ENCODE measurements at regions not wholly inside any gene's neighbourhood (a gene's known extent, or its start where the extent isn't known, plus 50 kb on each side); places are given as distances from the start of the nearest gene placed in this dataset.

DNA sequence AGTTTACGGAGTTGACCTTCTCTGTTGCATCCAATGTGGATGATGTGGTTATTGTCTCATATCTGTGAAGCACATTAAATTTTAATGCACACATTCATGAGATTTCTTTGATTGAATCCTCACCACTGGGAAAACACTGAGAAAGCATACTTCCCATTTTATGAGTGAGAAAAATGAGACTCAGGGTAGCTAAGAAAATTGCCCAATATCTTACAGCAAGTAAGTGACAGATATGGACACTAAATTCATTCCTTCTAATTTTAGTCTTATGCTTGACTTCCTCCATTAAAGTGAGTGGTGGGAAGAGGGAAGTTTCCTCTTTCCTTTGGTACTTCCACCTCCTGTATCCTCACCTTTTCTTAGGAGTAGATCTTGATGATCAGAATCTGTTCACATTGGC lies 504.8 kb upstream of the BOD1L1 start:
- H3K27ac ChIP-seq (ENCODE audit: low read length) = no peak overlapping the region
- H3K9me3 ChIP-seq (ENCODE audit: insufficient read depth, low read depth, low read length) = no peaks in the 10 kb centered on the region
- no peak overlapping the region for H3K4me3 ChIP-seq (ENCODE audit: low read length)
- H3K4me1 ChIP-seq (ENCODE audit: insufficient read depth, low read length) = no peaks in the 10 kb centered on the region
- no peaks in the 10 kb centered on the region for H3K36me3 ChIP-seq (ENCODE audit: insufficient read depth, low read depth, low read length)
- H3K27me3 ChIP-seq (ENCODE audit: insufficient read depth, low read length) = no peaks in the 10 kb centered on the region
- H3K9ac ChIP-seq (ENCODE audit: low read depth, low read length) = no peak overlapping the region

DNA sequence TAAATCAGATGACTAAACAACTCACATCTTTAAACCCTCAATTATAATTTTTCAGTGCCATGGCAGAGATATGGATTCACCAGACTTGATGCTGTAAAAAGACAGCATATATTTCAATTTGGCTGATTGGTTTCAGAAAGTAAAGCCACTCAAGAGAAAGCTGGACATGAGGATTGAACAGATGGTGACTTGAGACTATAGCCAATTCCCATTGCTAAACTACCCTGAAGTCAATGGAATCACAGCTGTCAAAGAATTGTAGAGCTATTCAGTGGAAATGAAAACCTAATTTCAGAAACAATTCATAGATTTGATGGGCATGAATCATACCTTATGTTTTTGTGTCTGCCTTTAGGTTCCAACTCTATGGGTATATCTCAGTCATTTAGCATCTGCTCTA lies 510.6 kb upstream of the BOD1L1 start:
- Histone ChIP-seq H3K9ac (ENCODE audit: low read depth, low read length) (no peak overlapping the region), H3K36me3 (ENCODE audit: insufficient read depth, low read depth, low read length) (no peaks in the 10 kb centered on the region), H3K27ac (ENCODE audit: low read length) (no peak overlapping the region), H3K9me3 (ENCODE audit: insufficient read depth, low read depth, low read length) (no peaks in the 10 kb centered on the region; the same call in 1 of the 2 replicates), H3K27me3 (ENCODE audit: insufficient read depth, low read length) (no peaks in the 10 kb centered on the region), H3K4me3 (ENCODE audit: low read length) (no peak overlapping the region), H3K4me1 (ENCODE audit: insufficient read depth, low read length) (no peaks in the 10 kb centered on the region)

DNA sequence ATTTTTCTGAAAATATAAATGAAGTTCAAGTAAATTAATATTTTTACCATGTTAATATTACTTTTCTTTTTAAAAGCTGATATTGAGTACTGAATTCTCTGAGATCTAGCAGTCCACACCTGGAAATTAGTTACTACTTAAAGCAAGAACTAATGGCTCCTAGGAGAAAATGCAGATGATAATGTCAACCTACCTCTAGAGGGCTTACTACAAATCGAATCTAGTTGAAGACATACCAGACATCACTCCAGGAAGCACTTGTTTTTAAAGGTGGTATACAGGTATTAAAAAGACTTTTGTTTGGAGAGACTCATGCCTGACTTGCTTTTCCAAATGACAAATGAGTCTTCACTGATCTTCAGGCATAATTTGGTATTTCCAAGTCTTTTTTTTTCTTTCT lies 516.4 kb upstream of the BOD1L1 start:
- Histone ChIP-seq H3K36me3 (ENCODE audit: insufficient read depth, low read depth, low read length) (no peaks in the 10 kb centered on the region), H3K27me3 (ENCODE audit: insufficient read depth, low read length) (no peaks in the 10 kb centered on the region), H3K9ac (ENCODE audit: low read depth, low read length) (no peak overlapping the region), H3K27ac (ENCODE audit: low read length) (no peak overlapping the region), H3K4me1 (ENCODE audit: insufficient read depth, low read length) (no peaks in the 10 kb centered on the region), H3K9me3 (ENCODE audit: insufficient read depth, low read depth, low read length) (no peaks in the 10 kb centered on the region; the same call in 1 of the 2 replicates), H3K4me3 (ENCODE audit: low read length) (no peak overlapping the region)

DNA sequence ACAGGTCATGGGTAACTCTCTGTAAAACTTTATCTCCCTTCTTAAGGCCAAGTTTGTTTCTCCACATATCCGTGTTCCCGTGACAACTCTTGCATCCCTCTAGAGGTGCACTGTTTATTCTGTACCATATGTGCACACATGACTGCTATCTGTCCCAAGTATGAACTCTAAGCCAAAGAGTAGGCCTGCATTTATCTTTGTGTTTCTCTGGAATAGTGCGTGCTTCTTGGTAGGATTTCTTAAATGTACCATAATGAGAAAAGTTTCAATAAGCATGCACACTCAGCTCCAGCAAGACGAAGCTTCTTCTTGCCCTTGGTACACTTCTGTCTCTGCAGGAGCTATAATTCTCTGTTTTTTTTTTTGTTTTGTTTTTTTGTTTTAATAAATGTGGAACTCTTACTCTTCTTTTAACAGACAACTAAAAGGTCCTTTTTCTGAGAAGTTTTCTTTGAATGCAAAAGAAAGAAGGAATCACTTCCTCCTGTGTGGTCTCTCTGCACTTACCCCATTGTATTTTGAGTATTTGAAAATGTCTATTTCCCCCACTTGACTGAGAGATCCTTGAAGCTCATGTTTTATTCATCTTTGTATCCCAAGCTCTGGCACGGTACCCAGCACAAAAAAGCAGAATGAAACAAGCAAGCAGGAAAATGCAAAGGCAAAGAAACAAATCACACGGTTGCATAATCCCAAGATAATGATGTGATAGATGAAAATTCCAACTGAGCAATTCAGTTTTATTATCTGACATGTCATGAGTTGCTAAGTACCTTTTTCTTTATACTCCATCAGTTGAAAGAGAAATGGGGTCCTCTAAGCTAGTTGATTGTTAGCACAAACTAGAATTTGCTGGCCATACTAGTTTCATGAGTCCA lies 521.9 kb upstream of the BOD1L1 start:
- Histone ChIP-seq H3K4me1 (ENCODE audit: insufficient read depth, low read length) (no peaks in the 10 kb centered on the region), H3K4me3 (ENCODE audit: low read length) (no peak overlapping the region), H3K9me3 (ENCODE audit: insufficient read depth, low read depth, low read length) (no peaks in the 10 kb centered on the region), H3K36me3 (ENCODE audit: insufficient read depth, low read depth, low read length) (no peaks in the 10 kb centered on the region), H3K27ac (ENCODE audit: low read length) (no peak overlapping the region), H3K27me3 (ENCODE audit: insufficient read depth, low read length) (no peaks in the 10 kb centered on the region), H3K9ac (ENCODE audit: low read depth, low read length) (no peak overlapping the region)

DNA sequence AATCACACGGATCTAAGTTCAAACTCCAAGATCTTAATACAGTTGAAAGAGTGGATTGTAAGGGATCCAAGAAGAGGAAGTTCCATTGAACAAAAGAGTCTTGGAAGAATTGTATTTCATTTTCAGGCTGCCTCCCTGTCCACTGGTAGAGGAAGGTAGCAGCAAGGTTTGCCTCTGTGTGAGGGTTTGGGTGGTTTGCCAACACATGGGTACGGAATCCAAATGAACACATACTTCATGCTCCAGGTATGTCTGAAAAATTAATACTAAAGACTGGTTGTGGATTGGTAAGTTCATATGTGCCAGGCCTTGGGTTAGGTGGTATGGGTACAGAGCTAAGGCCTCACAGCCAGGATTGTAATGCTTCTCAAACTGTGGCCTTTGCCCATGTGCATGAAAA lies 523.6 kb upstream of the BOD1L1 start:
- H3K4me1 ChIP-seq (ENCODE audit: insufficient read depth, low read length) = no peaks in the 10 kb centered on the region
- no peaks in the 10 kb centered on the region for H3K27me3 ChIP-seq (ENCODE audit: insufficient read depth, low read length)
- H3K9me3 ChIP-seq (ENCODE audit: insufficient read depth, low read depth, low read length) = no peaks in the 10 kb centered on the region
- no peak overlapping the region for H3K4me3 ChIP-seq (ENCODE audit: low read length)
- H3K36me3 ChIP-seq (ENCODE audit: insufficient read depth, low read depth, low read length) = no peaks in the 10 kb centered on the region
- H3K9ac ChIP-seq (ENCODE audit: low read depth, low read length) = no peak overlapping the region
- no peak overlapping the region for H3K27ac ChIP-seq (ENCODE audit: low read length)

DNA sequence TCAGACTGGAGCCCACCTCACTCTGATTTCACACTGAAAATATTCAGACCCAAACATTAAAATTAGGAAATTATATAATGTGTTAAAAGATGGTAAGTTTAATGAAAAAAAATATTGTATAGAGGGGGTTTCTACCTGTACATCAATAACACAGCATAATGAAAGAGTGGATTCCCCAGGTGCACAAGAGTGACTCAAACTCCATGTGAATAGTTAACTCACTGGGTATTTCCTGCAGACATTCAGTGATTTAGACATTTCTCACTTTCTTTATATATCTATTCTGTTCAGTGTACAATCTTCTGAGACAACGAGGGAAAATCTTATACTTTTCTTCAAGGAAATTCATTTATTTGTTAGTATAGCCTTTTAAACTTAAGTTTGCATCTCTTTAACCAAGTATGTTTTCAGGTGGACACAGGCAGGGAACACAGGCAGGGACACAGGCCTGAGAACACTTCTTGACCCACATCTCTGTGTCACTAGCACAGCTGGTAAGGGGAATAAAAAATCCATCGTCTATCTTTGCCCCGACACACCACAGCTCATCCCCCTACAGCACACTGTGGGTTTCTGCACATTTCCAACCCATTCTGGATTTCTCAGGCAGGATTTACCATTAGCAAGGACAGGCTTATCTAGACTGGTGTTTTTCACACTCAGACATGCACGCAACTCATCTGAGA lies 525.5 kb upstream of the BOD1L1 start:
- H3K4me3 ChIP-seq (ENCODE audit: low read length) = no peak overlapping the region
- H3K9me3 ChIP-seq (ENCODE audit: insufficient read depth, low read depth, low read length) = no peaks in the 10 kb centered on the region
- no peak overlapping the region for H3K9ac ChIP-seq (ENCODE audit: low read depth, low read length)
- no peaks in the 10 kb centered on the region for H3K27me3 ChIP-seq (ENCODE audit: insufficient read depth, low read length)
- H3K4me1 ChIP-seq (ENCODE audit: insufficient read depth, low read length) = no peaks in the 10 kb centered on the region
- no peaks in the 10 kb centered on the region for H3K36me3 ChIP-seq (ENCODE audit: insufficient read depth, low read depth, low read length)
- no peak overlapping the region for H3K27ac ChIP-seq (ENCODE audit: low read length)

DNA sequence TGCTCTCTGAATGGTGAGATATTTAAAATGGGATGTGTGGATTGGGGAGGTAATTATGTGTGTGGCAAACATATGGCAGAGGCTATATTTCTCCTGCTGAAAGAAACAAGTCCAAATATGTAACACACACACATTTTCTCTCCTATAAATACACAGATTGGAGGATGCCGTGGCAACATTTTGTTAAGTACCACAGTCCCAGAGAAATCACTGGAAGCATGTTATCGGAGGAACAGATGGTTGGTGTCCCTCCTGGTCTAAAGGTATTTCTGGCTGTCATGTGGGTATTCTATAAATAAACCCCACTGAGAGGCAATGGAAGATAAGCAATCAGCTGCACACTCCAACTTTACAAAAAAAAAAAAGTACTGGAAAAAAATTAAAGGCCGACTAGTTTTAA lies 528.3 kb upstream of the BOD1L1 start:
- Histone ChIP-seq H3K9me3 (ENCODE audit: insufficient read depth, low read depth, low read length) (no peaks in the 10 kb centered on the region), H3K36me3 (ENCODE audit: insufficient read depth, low read depth, low read length) (no peaks in the 10 kb centered on the region), H3K27me3 (ENCODE audit: insufficient read depth, low read length) (no peaks in the 10 kb centered on the region), H3K4me3 (ENCODE audit: low read length) (no peak overlapping the region), H3K27ac (ENCODE audit: low read length) (no peak overlapping the region), H3K4me1 (ENCODE audit: insufficient read depth, low read length) (no peaks in the 10 kb centered on the region), H3K9ac (ENCODE audit: low read depth, low read length) (no peak overlapping the region)

DNA sequence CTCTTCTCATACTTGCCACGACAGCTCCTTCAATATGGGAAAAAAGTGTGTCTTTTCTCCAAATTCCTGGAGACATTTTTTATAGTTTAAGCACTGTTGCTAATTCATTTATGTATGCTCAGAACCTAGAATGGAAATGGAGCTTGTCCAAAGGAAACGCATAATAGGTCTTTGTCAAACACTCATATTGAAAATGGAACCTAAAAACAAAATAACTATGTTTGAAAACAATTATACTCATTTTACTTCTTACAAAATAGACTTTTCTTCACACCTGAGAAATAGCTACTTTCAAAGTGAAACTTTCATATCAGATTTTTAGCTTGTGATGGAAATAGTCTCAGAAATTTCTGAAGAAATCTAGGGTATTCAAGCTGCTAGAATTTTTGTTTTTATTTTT lies 529.7 kb upstream of the BOD1L1 start:
- Histone ChIP-seq H3K4me3 (ENCODE audit: low read length) (no peak overlapping the region), H3K4me1 (ENCODE audit: insufficient read depth, low read length) (no peaks in the 10 kb centered on the region), H3K9me3 (ENCODE audit: insufficient read depth, low read depth, low read length) (no peaks in the 10 kb centered on the region), H3K36me3 (ENCODE audit: insufficient read depth, low read depth, low read length) (no peaks in the 10 kb centered on the region), H3K9ac (ENCODE audit: low read depth, low read length) (no peak overlapping the region), H3K27ac (ENCODE audit: low read length) (no peak overlapping the region), H3K27me3 (ENCODE audit: insufficient read depth, low read length) (no peaks in the 10 kb centered on the region)

DNA sequence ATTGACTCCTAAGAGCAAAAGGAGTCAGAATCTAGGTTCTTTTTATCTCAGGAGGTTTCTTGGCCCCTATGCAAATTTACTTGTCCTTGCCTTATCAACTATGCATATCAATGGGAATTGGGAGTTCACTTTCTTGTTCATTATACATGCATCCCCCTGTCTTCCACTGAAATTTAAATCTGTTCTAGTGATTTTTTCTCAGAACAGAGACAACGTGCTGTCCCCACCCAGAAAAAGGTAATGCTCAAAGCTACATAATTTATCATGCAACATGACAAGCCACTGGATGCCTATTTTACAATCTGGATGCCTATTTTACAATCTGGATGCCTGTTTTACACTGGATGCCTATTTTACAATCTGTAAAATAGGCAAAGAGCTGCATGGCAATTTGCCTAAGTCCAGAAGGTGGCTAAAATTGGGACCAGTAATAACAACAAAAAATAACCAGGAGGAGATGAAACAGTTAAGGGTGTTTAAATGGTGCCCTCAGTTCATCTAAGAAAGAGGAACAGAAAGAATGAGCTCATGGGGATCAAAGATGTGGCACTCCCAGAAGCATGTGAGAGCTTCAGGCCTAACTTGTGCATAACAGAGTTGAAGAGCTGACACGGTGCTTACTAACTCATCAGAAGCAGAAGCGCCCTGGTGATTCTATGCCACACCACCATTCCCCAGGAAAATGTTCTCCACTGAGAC lies 537.8 kb upstream of the BOD1L1 start:
- H3K9ac ChIP-seq (ENCODE audit: low read depth, low read length) = no peak overlapping the region
- no peaks in the 10 kb centered on the region for H3K9me3 ChIP-seq (ENCODE audit: insufficient read depth, low read depth, low read length)
- H3K4me3 ChIP-seq (ENCODE audit: low read length) = no peak overlapping the region
- H3K27ac ChIP-seq (ENCODE audit: low read length) = no peak overlapping the region
- H3K36me3 ChIP-seq (ENCODE audit: insufficient read depth, low read depth, low read length) = no peaks in the 10 kb centered on the region
- no peaks in the 10 kb centered on the region for H3K27me3 ChIP-seq (ENCODE audit: insufficient read depth, low read length)
- peaks cover 7% of the 10 kb centered on the region; the same call in 1 of the 2 replicates for H3K4me1 ChIP-seq (ENCODE audit: insufficient read depth, low read length)

DNA sequence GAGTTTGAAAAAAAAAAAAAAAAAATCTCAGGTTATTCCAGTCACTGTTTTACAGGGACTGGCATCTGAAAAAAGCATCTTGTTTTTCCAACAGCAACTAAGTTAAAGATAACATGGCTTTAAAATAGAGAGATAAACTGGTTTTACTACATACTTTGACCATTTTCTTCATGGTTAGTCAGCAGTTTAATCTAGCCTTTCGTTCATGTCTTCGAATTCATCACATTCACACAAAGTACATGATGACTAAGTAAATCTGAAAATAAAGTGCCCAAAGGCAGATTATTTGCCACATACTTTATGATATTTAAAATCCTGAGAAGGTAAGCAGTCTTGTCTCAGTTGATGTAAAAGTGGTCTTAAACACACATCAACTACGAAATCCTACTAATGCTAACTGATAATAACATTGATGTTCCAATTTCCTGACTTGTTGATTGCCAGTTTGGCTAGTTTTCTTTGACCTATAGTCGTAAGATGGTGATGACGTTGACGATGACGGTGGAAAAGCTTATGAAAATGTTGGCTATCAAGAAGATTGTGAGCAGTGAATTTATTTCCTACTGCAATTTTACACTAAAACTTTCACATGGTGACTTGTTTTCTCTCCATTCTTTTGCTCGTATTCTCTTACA lies 540.5 kb upstream of the BOD1L1 start:
- Histone ChIP-seq H3K4me3 (ENCODE audit: low read length) (no peak overlapping the region), H3K9ac (ENCODE audit: low read depth, low read length) (no peak overlapping the region), H3K27me3 (ENCODE audit: insufficient read depth, low read length) (no peaks in the 10 kb centered on the region), H3K27ac (ENCODE audit: low read length) (no peak overlapping the region), H3K9me3 (ENCODE audit: insufficient read depth, low read depth, low read length) (no peaks in the 10 kb centered on the region), H3K36me3 (ENCODE audit: insufficient read depth, low read depth, low read length) (no peaks in the 10 kb centered on the region), H3K4me1 (ENCODE audit: insufficient read depth, low read length) (peaks cover 10% of the 10 kb centered on the region; the same call in 1 of the 2 replicates)

DNA sequence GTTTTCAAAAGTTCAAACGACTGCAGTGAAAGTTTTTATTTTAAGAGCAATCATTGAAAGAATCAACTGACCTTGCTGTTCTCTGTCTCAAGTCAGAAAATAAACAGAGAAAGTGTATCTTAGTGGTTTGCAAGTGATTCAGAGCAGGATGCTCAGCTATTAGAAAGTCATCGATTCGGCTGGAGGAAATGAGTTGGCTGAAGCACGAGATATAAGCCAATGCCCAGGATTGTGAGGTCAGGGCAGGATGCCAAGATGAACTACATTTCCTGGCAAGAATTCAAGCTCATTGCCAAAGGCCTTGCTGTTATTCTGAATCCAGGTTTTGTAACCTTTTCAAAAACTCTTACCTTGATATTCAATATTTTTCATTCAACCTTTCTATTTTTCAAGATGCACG lies 541.4 kb upstream of the BOD1L1 start:
- Histone ChIP-seq H3K27ac (ENCODE audit: low read length) (no peak overlapping the region), H3K27me3 (ENCODE audit: insufficient read depth, low read length) (no peaks in the 10 kb centered on the region), H3K9ac (ENCODE audit: low read depth, low read length) (no peak overlapping the region)

More for the DNA sequence above, 541.4 kb upstream of the BOD1L1 start:
- peaks cover 10% of the 10 kb centered on the region; the same call in 1 of the 2 replicates for H3K4me1 ChIP-seq (ENCODE audit: insufficient read depth, low read length)
- no peaks in the 10 kb centered on the region for H3K36me3 ChIP-seq (ENCODE audit: insufficient read depth, low read depth, low read length)
- H3K4me3 ChIP-seq (ENCODE audit: low read length) = no peak overlapping the region
- H3K9me3 ChIP-seq (ENCODE audit: insufficient read depth, low read depth, low read length) = no peaks in the 10 kb centered on the region
